H1 (cell line): ENCODE measurements at regions not wholly inside any gene's neighbourhood (a gene's known extent, or its start where the extent isn't known, plus 50 kb on each side); places are given as distances from the start of the nearest gene placed in this dataset.

Experiments used
- CTCF ChIA-PET: fragments of 300-600 bp; sonication (Branson Sonifier 250); formaldehyde crosslinking; loops from one replicate; lab custom pipeline; 2021; ENCODE audit not compliant: partially characterized antibody; lab: Charles Lee
- POLR2A ChIA-PET: fragments of 300-600 bp; sonication (Branson Sonifier 250); formaldehyde crosslinking; loops from one replicate; lab custom pipeline; 2021; ENCODE audit warnings: inconsistent platforms; ENCODE audit not compliant: partially characterized antibody; lab: Charles Lee
- DNase-seq, 2 experiments: peaks; one replicate each; pipeline versions ENCODE4 v3.0.0 to v3.0.0-alpha.2; 2010 to 2022; ENCODE audit warnings: low spot score in 2 of 2, low read depth in 1 of 2, mixed read lengths in 1 of 2
- FAIRE-seq: peaks from 2 replicates; lab custom pipeline; 2011; peaks lifted over from hg19 to GRCh38; lab: Jason Lieb, UNC
- H2AFZ ChIP-seq: 2 replicates; pipeline ENCODE4 v1.8.1; 2012; ENCODE audit warnings: low read length, inconsistent platforms
- H2AK5ac ChIP-seq: 2 replicates; pipeline ENCODE4 v1.6.1; 2013; ENCODE audit warnings: low read depth, low read length
- H2BK120ac ChIP-seq: replicated peaks from 2 replicates; pipeline ENCODE3; 2013; ENCODE audit warnings: low read depth, low read length, inconsistent platforms
- H2BK12ac ChIP-seq: 2 replicates; pipeline ENCODE4 v1.6.1; 2013; ENCODE audit warnings: low read depth, low read length
- H2BK15ac ChIP-seq: 2 replicates; pipeline ENCODE4 v1.6.1; 2013; ENCODE audit warnings: low read length
- H2BK20ac ChIP-seq: 2 replicates; pipeline ENCODE4 v1.6.1; 2013; ENCODE audit warnings: low read length
- H2BK5ac ChIP-seq: 2 replicates; pipeline ENCODE4 v1.6.1; 2013; ENCODE audit warnings: low read depth, low read length
- H3K14ac ChIP-seq: 2 replicates; pipeline ENCODE4 v1.6.1; 2013; ENCODE audit warnings: inconsistent platforms; ENCODE audit not compliant: insufficient read length
- H3K18ac ChIP-seq: 2 replicates; pipeline ENCODE4 v1.6.1; 2013; ENCODE audit warnings: low read length; ENCODE audit errors: extremely low read depth
- H3K23ac ChIP-seq: 2 replicates; pipeline ENCODE4 v1.6.1; 2013; ENCODE audit warnings: inconsistent platforms; ENCODE audit not compliant: insufficient read length
- H3K23me2 ChIP-seq: 2 replicates; pipeline ENCODE4 v1.6.1; 2013; ENCODE audit warnings: low read depth, low read length
- H3K27ac ChIP-seq: 2 replicates; pipeline ENCODE4 v1.6.1; 2011; ENCODE audit warnings: low read depth, low read length, inconsistent platforms
- H3K27me3 ChIP-seq, 4 experiments: replicated peaks in 1 of 4; 1 replicate in 1 of 4; 2 replicates in 3 of 4; pipeline versions ENCODE4 v1.6.1 to v1.8.1; 2011 to 2013; ENCODE audit warnings: low read length in 3 of 4, mild to moderate bottlenecking in 3 of 4, inconsistent platforms in 2 of 4, mixed read lengths in 2 of 4, moderate library complexity in 1 of 4; ENCODE audit not compliant: control insufficient read depth in 3 of 4, insufficient read depth in 3 of 4; ENCODE audit errors: extremely low read depth in 1 of 4
- H3K36me3 ChIP-seq, 4 experiments: 2 replicates each; pipeline versions ENCODE4 v1.6.1 to v1.8.1; 2011 to 2013; ENCODE audit warnings: mild to moderate bottlenecking in 4 of 4, low read length in 3 of 4, moderate library complexity in 2 of 4, control low read depth in 1 of 4, inconsistent platforms in 1 of 4; ENCODE audit not compliant: insufficient read depth in 4 of 4, control insufficient read depth in 2 of 4
- H3K4ac ChIP-seq: replicated peaks from 2 replicates; pipeline ENCODE3; 2013; ENCODE audit warnings: low read length, low read depth, mixed read lengths, inconsistent platforms; ENCODE audit not compliant: insufficient read length
- H3K4me1 ChIP-seq, 4 experiments: replicated peaks in 1 of 4; 1 replicate in 1 of 4; 2 replicates in 3 of 4; pipeline versions ENCODE4 v1.6.1 to v1.8.1; 2011 to 2013; ENCODE audit warnings: low read length in 3 of 4, inconsistent platforms in 2 of 4, mixed read lengths in 1 of 4; ENCODE audit not compliant: insufficient read depth in 4 of 4, control insufficient read depth in 3 of 4
- H3K4me2 ChIP-seq, 2 experiments: 2 replicates each; pipeline versions ENCODE4 v1.6.1 to v1.8.1; 2011 to 2013; ENCODE audit warnings: low read depth in 2 of 2, low read length in 2 of 2, control low read depth in 1 of 2, inconsistent platforms in 1 of 2, mild to moderate bottlenecking in 1 of 2; ENCODE audit not compliant: insufficient read depth in 1 of 2
- H3K4me3 ChIP-seq, 4 experiments: fragments of 200-600, 300-600 bp in 1 of 4; sonication (generic), shearing (Covaris generic), sonication (Bioruptor Twin) in 1 of 4; 2 replicates each; pipeline versions ENCODE4 v1.5.1 to v1.8.1; 2011 to 2016; ENCODE audit warnings: low read length in 4 of 4, low read depth in 3 of 4, control low read depth in 2 of 4, inconsistent platforms in 2 of 4, mild to moderate bottlenecking in 2 of 4, mixed read lengths in 1 of 4, moderate library complexity in 1 of 4; ENCODE audit not compliant: insufficient read depth in 2 of 4; ENCODE audit errors: extremely low read depth in 1 of 4
- H3K56ac ChIP-seq: replicated peaks from 2 replicates; pipeline ENCODE3; 2013; ENCODE audit warnings: low read depth, mild to moderate bottlenecking, mixed read lengths, low read length, inconsistent platforms; ENCODE audit not compliant: insufficient read length
- H3K79me1 ChIP-seq: 2 replicates; pipeline ENCODE4 v1.6.1; 2013; ENCODE audit warnings: low read depth, low read length, control low read depth
- H3K79me2 ChIP-seq, 2 experiments: 2 replicates each; pipeline versions ENCODE4 v1.6.1 to v1.8.1; 2012 to 2013; ENCODE audit warnings: low read length in 2 of 2, mild to moderate bottlenecking in 2 of 2, inconsistent platforms in 1 of 2; ENCODE audit not compliant: insufficient read depth in 2 of 2, control insufficient read depth in 1 of 2
- H3K9ac ChIP-seq, 4 experiments: replicated peaks in 1 of 4; 1 replicate in 1 of 4; 2 replicates in 3 of 4; pipeline versions ENCODE4 v1.6.1 to v1.8.1; 2011 to 2013; ENCODE audit warnings: low read depth in 3 of 4, low read length in 3 of 4, control low read depth in 2 of 4, mild to moderate bottlenecking in 2 of 4, moderate library complexity in 2 of 4, inconsistent platforms in 1 of 4; ENCODE audit errors: extremely low read depth in 1 of 4
- H3K9me3 ChIP-seq, 2 experiments: 2 replicates each; pipeline versions ENCODE4 v1.6.1 to v1.8.1; 2012 to 2013; ENCODE audit warnings: mild to moderate bottlenecking in 2 of 2, moderate library complexity in 2 of 2, control low read depth in 1 of 2, inconsistent platforms in 1 of 2, low read depth in 1 of 2, low read length in 1 of 2, mixed read lengths in 1 of 2; ENCODE audit not compliant: insufficient read depth in 2 of 2
- H4K20me1 ChIP-seq, 2 experiments: replicated peaks in 1 of 2; 2 replicates each; pipeline versions ENCODE3 to v1.8.1; 2011 to 2013; ENCODE audit warnings: inconsistent platforms in 2 of 2, low read length in 2 of 2, mild to moderate bottlenecking in 1 of 2; ENCODE audit not compliant: insufficient read depth in 2 of 2, control insufficient read depth in 1 of 2
- H4K5ac ChIP-seq: 2 replicates; pipeline ENCODE4 v1.6.1; 2013; ENCODE audit warnings: low read length, low read depth, mixed read lengths, inconsistent platforms; ENCODE audit not compliant: insufficient read length
- H4K8ac ChIP-seq: 2 replicates; pipeline ENCODE4 v1.8.0; 2013; ENCODE audit warnings: mild to moderate bottlenecking, moderate library complexity, low read length, inconsistent platforms; ENCODE audit not compliant: insufficient read depth; ENCODE audit errors: extremely low read depth
- H4K91ac ChIP-seq: replicated peaks from 2 replicates; pipeline ENCODE3; 2013; ENCODE audit warnings: low read length, mixed read lengths, inconsistent platforms; ENCODE audit not compliant: insufficient read length
- GABPA ChIP-seq: IDR thresholded peaks from 2 replicates; pipeline ENCODE4 v1.6.1; 2011; ENCODE audit warnings: mild to moderate bottlenecking, low read length, moderate library complexity, borderline replicate concordance; ENCODE audit not compliant: insufficient read depth
- SIN3A ChIP-seq, 2 experiments: IDR thresholded peaks in 1 of 2; conservative IDR thresholded peaks in 1 of 2; 2 replicates each; pipeline ENCODE4 v1.6.1; 2011 to 2012; ENCODE audit warnings: low read length in 2 of 2, improper control_type of control experiment in 1 of 2, low read depth in 1 of 2, mild to moderate bottlenecking in 1 of 2
- WGBS, 2 experiments: shearing (Covaris generic) in 1 of 2; methylation state at CpG; one replicate each; pipeline versions ENCODE4 v1.1.6 to v1.1.7; 2013 to 2015; ENCODE audit warnings: low lambda C conversion rate in 2 of 2, mixed read lengths in 2 of 2, inconsistent platforms in 1 of 2, low coverage in 1 of 2, missing lambda C conversion rate in 1 of 2; ENCODE audit not compliant: insufficient replicate concordance in 2 of 2, insufficient coverage in 1 of 2, insufficient read length in 1 of 2; ENCODE audit errors: extremely low coverage in 1 of 2, missing lambda C conversion rate in 1 of 2; 5-methylcytosine and 5-hydroxymethylcytosine counted together

DNA sequence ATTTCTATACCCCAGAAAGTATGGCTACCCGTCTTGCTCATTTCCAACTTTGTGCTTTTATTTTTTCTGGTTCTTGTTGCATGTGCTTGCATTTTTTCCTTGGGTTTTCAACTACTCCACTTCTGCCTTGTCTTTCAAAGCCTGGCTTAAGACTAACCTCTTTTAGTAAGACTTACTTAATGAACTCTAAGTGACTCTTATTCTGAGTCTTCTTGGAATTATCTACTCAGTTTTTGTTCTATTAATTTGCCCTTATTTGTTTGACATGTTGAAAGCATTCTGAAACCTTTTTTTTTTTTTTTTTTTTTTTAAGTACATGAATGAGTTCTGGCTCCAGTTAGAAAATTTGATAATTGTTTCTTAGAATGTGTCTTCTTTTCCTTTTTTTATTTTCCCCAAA, 74.8 kb downstream of the SLIT2 start:
- Histone ChIP-seq H3K9me3 (no peaks in the 10 kb centered on the region), H3K23ac (no peak overlapping the region), H4K5ac (no peak overlapping the region), H3K14ac (no peak overlapping the region), H3K79me2 (no peaks in the 10 kb centered on the region), H2BK15ac (no peak overlapping the region), H2BK5ac (no peak overlapping the region), H3K4me1 (no peaks in the 10 kb centered on the region), H2AFZ (no peak overlapping the region), H4K20me1 (no peaks in the 10 kb centered on the region), H2BK120ac (no peak overlapping the region), H3K18ac (no peak overlapping the region), H3K27ac (no peak overlapping the region), H2BK20ac (no peak overlapping the region), H3K36me3 (no peaks in the 10 kb centered on the region), H3K4me2 (no peak overlapping the region), H3K27me3 (no peaks in the 10 kb centered on the region), H3K4ac (no peak overlapping the region), H2BK12ac (no peak overlapping the region), H4K8ac (no peak overlapping the region), H3K56ac (no peak overlapping the region), H3K9ac (no peak overlapping the region), H2AK5ac (no peak overlapping the region), H3K79me1 (no peaks in the 10 kb centered on the region), H3K23me2 (no peaks in the 10 kb centered on the region), H4K91ac (no peak overlapping the region), H3K4me3 (no peak overlapping the region)
- CTCF ChIA-PET, result no interaction called here
- FAIRE-seq (no peak), DNase-seq (no peak)
- TF ChIP-seq SIN3A (conservative IDR thresholded peaks at IDR 0.05 in 1 of 2, IDR thresholded peaks at IDR 0.05 in 1 of 2; ENCODE audit: low read depth in 1 of 2, low read length in 2 of 2) (no peak), GABPA (no peak)
- 81% methylated on average over 1 of the region's 1 CpG; no CpG with 5 or more reads in 1 of the 2 experiments for WGBS, 2 experiments
- POLR2A ChIA-PET, result no interaction called here
